OCI-LY1 (cell line): ENCODE measurements at regions not wholly inside any gene's neighbourhood (a gene's known extent, or its start where the extent isn't known, plus 50 kb on each side); places are given as distances from the start of the nearest gene placed in this dataset.

ENCODE experiments used
- H2AFZ ChIP-seq: fragments of 200-600 bp; sonication (generic), shearing (Covaris generic); 2 replicates; pipeline ENCODE4 v1.6.0; 2014; ENCODE audit warnings: antibody characterized with exemption, mild to moderate bottlenecking, low read length
- H3F3A ChIP-seq: fragments of 200-600 bp; sonication (generic), shearing (Covaris generic); 2 replicates; pipeline ENCODE4 v1.6.0; 2014; ENCODE audit warnings: mild to moderate bottlenecking, antibody characterized with exemption, low read length, moderate library complexity; ENCODE audit not compliant: insufficient read depth
- H3K27ac ChIP-seq: fragments of 200-600 bp; sonication (generic); 2 replicates; pipeline ENCODE4 v1.5.1; 2014; ENCODE audit warnings: low read length, mixed run types, mild to moderate bottlenecking, low read depth; ENCODE audit not compliant: poor library complexity, severe bottlenecking
- H3K27me3 ChIP-seq: fragments of 200-600 bp; sonication (generic); 2 replicates; pipeline ENCODE4 v1.6.0; 2014; ENCODE audit warnings: antibody characterized with exemption, mild to moderate bottlenecking, low read length, moderate library complexity; ENCODE audit not compliant: insufficient read depth
- H3K36me3 ChIP-seq: fragments of 200-600 bp; sonication (generic); 2 replicates; pipeline ENCODE4 v1.6.1; 2014; ENCODE audit warnings: mild to moderate bottlenecking, antibody characterized with exemption, low read length, moderate library complexity, mixed read lengths; ENCODE audit not compliant: insufficient read depth
- H3K4me1 ChIP-seq: fragments of 200-600 bp; sonication (generic); 2 replicates; pipeline ENCODE4 v1.5.1; 2014; ENCODE audit warnings: mild to moderate bottlenecking, low read length, moderate library complexity; ENCODE audit not compliant: insufficient read depth, severe bottlenecking
- H3K4me2 ChIP-seq: fragments of 200-600 bp; sonication (generic), shearing (Covaris generic); 2 replicates; pipeline ENCODE4 v1.6.1; 2014; ENCODE audit warnings: low read length
- H3K4me3 ChIP-seq: fragments of 200-600 bp; sonication (generic); 2 replicates; pipeline ENCODE4 v1.5.1; 2014; ENCODE audit warnings: low read length, low read depth, mild to moderate bottlenecking, mixed read lengths; ENCODE audit not compliant: poor library complexity, severe bottlenecking
- H3K79me2 ChIP-seq: fragments of 200-600 bp; shearing (Covaris generic); 2 replicates; pipeline ENCODE4 v1.6.1; 2016; ENCODE audit warnings: mixed run types, low read length, mixed read lengths; ENCODE audit not compliant: insufficient read depth
- H3K9ac ChIP-seq: fragments of 200-600 bp; sonication (generic), shearing (Covaris generic); 2 replicates; pipeline ENCODE4 v1.6.1; 2014; ENCODE audit warnings: mild to moderate bottlenecking, low read length, mixed read lengths
- H3K9me2 ChIP-seq: fragments of 200-600 bp; sonication (generic), shearing (Covaris generic); 2 replicates; pipeline ENCODE4 v1.6.1; 2014; ENCODE audit warnings: low read depth, mild to moderate bottlenecking, low read length, mixed read lengths
- H3K9me3 ChIP-seq: fragments of 200-600 bp; shearing (Covaris generic); 2 replicates; pipeline ENCODE4 v1.6.1; 2014; ENCODE audit warnings: low read length, mixed read lengths
- H4K20me1 ChIP-seq: fragments of 200-600 bp; sonication (generic), shearing (Covaris generic); 2 replicates; pipeline ENCODE4 v1.6.0; 2016; ENCODE audit warnings: mild to moderate bottlenecking, low read length; ENCODE audit not compliant: insufficient read depth
- CTCF ChIP-seq: fragments of 200-600 bp; sonication (generic), shearing (Covaris generic); IDR thresholded peaks from 2 replicates; pipeline ENCODE4 v1.5.1; 2017; ENCODE audit warnings: mild to moderate bottlenecking, antibody characterized with exemption, low read length, moderate library complexity, mixed read lengths
- EZH2 ChIP-seq: fragments of 200-600 bp; sonication (generic), shearing (Covaris generic); IDR thresholded peaks from 2 replicates; pipeline ENCODE4 v1.8.0; 2017; ENCODE audit warnings: borderline replicate concordance, mixed run types, mild to moderate bottlenecking, antibody characterized with exemption, low read length, moderate library complexity, mixed read lengths

GRCh38 chr7:88386665-88387156, 80.0 kb upstream of the STEAP4 start:
- H3K9me2 ChIP-seq: no peaks in the 10 kb centered on the region
- H3K4me1 ChIP-seq: no peaks in the 10 kb centered on the region
- H3F3A ChIP-seq: no peaks in the 10 kb centered on the region
- no peaks in the 10 kb centered on the region for H3K27me3 ChIP-seq
- H3K9me3 ChIP-seq: no peaks in the 10 kb centered on the region
- H4K20me1 ChIP-seq: no peaks in the 10 kb centered on the region
- no peak for TF ChIP-seq EZH2
- TF ChIP-seq CTCF: no peak
- H2AFZ ChIP-seq: no peak overlapping the region
- no peak overlapping the region for H3K27ac ChIP-seq
- H3K9ac ChIP-seq: no peak overlapping the region
- no peak overlapping the region for H3K4me2 ChIP-seq
- no peaks in the 10 kb centered on the region for H3K36me3 ChIP-seq
- H3K79me2 ChIP-seq: no peaks in the 10 kb centered on the region
- H3K4me3 ChIP-seq: no peak overlapping the region

- Histone ChIP-seq H3K79me2 (no peaks in the 10 kb centered on the region), H3K36me3 (no peaks in the 10 kb centered on the region), H3F3A (no peaks in the 10 kb centered on the region), H3K27ac (no peak overlapping the region), H3K4me3 (no peak overlapping the region), H3K9me3 (no peaks in the 10 kb centered on the region), H3K4me2 (no peak overlapping the region), H3K9ac (no peak overlapping the region), H3K9me2 (peaks cover 2% of the 10 kb centered on the region; the same call in 1 of the 2 replicates), H3K4me1 (no peaks in the 10 kb centered on the region), H2AFZ (no peak overlapping the region), H4K20me1 (no peaks in the 10 kb centered on the region), H3K27me3 (0 out of 2 replicates have a peak, but pooled peaks cover 5% of the 10 kb centered on the region)
- TF ChIP-seq CTCF: no peak
- no peak for TF ChIP-seq EZH2
Observed at GRCh38 chr7:88377434-88377833, 70.7 kb upstream of the STEAP4 start.

GRCh38 chr7:88368686-88369085, 62.0 kb upstream of the STEAP4 start:
- TF ChIP-seq CTCF: no peak
- TF ChIP-seq EZH2: no peak
- H2AFZ ChIP-seq: no peak overlapping the region
- H3K27ac ChIP-seq: no peak overlapping the region
- no peaks in the 10 kb centered on the region for H3K4me1 ChIP-seq
- H3K9me3 ChIP-seq: no peaks in the 10 kb centered on the region
- no peak overlapping the region for H3K9ac ChIP-seq
- no peaks in the 10 kb centered on the region; the same call in 1 of the 2 replicates for H3K9me2 ChIP-seq
- H3F3A ChIP-seq: no peaks in the 10 kb centered on the region
- no peaks in the 10 kb centered on the region for H3K27me3 ChIP-seq
- H3K4me2 ChIP-seq: no peak overlapping the region
- no peaks in the 10 kb centered on the region for H4K20me1 ChIP-seq
- no peaks in the 10 kb centered on the region for H3K36me3 ChIP-seq
- H3K79me2 ChIP-seq: no peaks in the 10 kb centered on the region
- no peak overlapping the region for H3K4me3 ChIP-seq
